Adipocyte (in vitro differentiated cells): ENCODE measurements at regions not wholly inside any gene's neighbourhood (a gene's known extent, or its start where the extent isn't known, plus 50 kb on each side); places are given as distances from the start of the nearest gene placed in this dataset.
A peak's percentile ranks its signal among the peaks of the same experiment; 100 is the strongest.
"Not testable (repeated sequence)": the region's sequence is repeated elsewhere in the genome, so short reads cannot be mapped to it uniquely, and the experiment has no call there.

Experiments used
- DNase-seq: peaks from one replicate; pipeline ENCODE4 v3.0.0-alpha.2; 2015; ENCODE audit warnings: low read depth
- H3K27me3 ChIP-seq: replicated peaks from 2 replicates; pipeline ENCODE4 v1.7.0; 2013; ENCODE audit warnings: mild to moderate bottlenecking, low read length, moderate library complexity; ENCODE audit not compliant: control insufficient read depth, insufficient read depth
- H3K36me3 ChIP-seq: 2 replicates; pipeline ENCODE4 v1.7.0; 2013; ENCODE audit warnings: low read length, mild to moderate bottlenecking, moderate library complexity; ENCODE audit not compliant: control insufficient read depth, insufficient read depth, severe bottlenecking
- H3K4me1 ChIP-seq: 2 replicates; pipeline ENCODE4 v1.7.0; 2013; ENCODE audit warnings: mild to moderate bottlenecking, low read length, moderate library complexity; ENCODE audit not compliant: control insufficient read depth, insufficient read depth
- H3K4me3 ChIP-seq: 2 replicates; pipeline ENCODE4 v1.7.0; 2013; ENCODE audit warnings: mild to moderate bottlenecking, low read length, moderate library complexity
- H3K9ac ChIP-seq: 2 replicates; pipeline ENCODE4 v1.7.0; 2013; ENCODE audit warnings: mild to moderate bottlenecking, low read length, moderate library complexity
- H3K9me3 ChIP-seq: 2 replicates; pipeline ENCODE4 v1.7.0; 2013; ENCODE audit warnings: mild to moderate bottlenecking, low read length, moderate library complexity; ENCODE audit not compliant: control insufficient read depth

GRCh38 chr17:69677130-69677529 lies 262.6 kb downstream of the MAP2K6 start:
- DNase-seq, result no peak
- peaks cover 8% of the 10 kb centered on the region for H3K4me1 ChIP-seq
- H3K27me3 ChIP-seq, result no peaks in the 10 kb centered on the region
- no peak overlapping the region for H3K4me3 ChIP-seq
- no peaks in the 10 kb centered on the region for H3K36me3 ChIP-seq
- H3K9me3 ChIP-seq, result no peaks in the 10 kb centered on the region
- no peak overlapping the region for H3K9ac ChIP-seq

GRCh38 chr17:69678206-69678605 lies 263.7 kb downstream of the MAP2K6 start:
- Histone ChIP-seq H3K4me1 (peaks cover 7% of the 10 kb centered on the region), H3K9me3 (no peaks in the 10 kb centered on the region), H3K36me3 (no peaks in the 10 kb centered on the region), H3K4me3 (no peak overlapping the region), H3K9ac (no peak overlapping the region), H3K27me3 (no peaks in the 10 kb centered on the region)
- no peak for DNase-seq

DNA sequence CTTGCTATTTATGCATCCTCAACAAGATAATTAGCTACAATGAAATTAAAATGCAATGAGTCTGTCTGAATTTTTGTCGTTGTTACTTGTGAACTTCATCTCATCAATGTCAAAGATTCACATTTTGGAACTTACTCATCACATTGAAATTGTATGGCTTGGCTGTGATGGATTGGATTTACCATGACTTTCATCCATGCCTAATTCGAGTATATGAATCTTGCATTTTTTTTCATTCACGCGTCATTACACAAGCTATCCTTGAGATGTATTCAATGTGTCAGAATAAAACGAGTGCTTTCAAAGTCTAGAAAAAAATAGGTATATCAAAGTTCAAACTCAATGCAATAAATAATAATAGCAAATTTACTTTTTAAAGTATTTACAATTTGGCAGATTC lies 265.3 kb downstream of the MAP2K6 start:
- no peaks in the 10 kb centered on the region for H3K27me3 ChIP-seq
- H3K9ac ChIP-seq, result no peak overlapping the region
- H3K9me3 ChIP-seq, result no peaks in the 10 kb centered on the region
- H3K4me3 ChIP-seq, result no peak overlapping the region
- H3K4me1 ChIP-seq, result peaks cover 5% of the 10 kb centered on the region
- no peak for DNase-seq
- no peaks in the 10 kb centered on the region for H3K36me3 ChIP-seq

- no peaks in the 10 kb centered on the region for H3K27me3 ChIP-seq
- H3K9ac ChIP-seq, result no peak overlapping the region
- no peak overlapping the region for H3K4me3 ChIP-seq
- no peak for DNase-seq
- no peaks in the 10 kb centered on the region for H3K36me3 ChIP-seq
- H3K4me1 ChIP-seq, result no peaks in the 10 kb centered on the region
- H3K9me3 ChIP-seq, result peaks cover 10% of the 10 kb centered on the region
Measured at GRCh38 chr17:69684251-69684650, 269.8 kb downstream of the MAP2K6 start.

DNA sequence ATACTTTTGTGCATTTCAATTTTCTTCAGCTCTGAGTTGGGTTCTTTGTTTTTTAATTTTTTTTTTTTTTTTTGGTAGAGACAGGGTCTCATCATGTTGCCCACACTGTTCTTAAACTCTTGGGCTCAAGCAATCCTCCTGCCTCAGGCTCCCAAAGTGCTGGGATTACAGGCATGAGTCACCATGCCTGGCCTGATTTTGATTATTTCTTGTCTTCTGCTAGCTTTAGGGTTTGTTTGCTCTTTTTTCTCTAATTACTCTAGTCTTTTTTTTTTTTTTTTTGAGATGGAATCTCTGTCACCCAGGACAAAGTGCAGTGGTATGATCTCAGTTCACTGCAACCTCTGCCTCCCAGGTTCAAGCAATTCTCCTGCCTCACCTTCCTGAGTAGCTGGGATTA lies 270.7 kb downstream of the MAP2K6 start:
- H3K9ac ChIP-seq, H3K27me3 ChIP-seq, H3K36me3 ChIP-seq, H3K4me3 ChIP-seq, H3K4me1 ChIP-seq: not testable (repeated sequence)
- peaks cover 12% of the 10 kb centered on the region for H3K9me3 ChIP-seq
- DNase-seq, result peak; percentile 31

DNA sequence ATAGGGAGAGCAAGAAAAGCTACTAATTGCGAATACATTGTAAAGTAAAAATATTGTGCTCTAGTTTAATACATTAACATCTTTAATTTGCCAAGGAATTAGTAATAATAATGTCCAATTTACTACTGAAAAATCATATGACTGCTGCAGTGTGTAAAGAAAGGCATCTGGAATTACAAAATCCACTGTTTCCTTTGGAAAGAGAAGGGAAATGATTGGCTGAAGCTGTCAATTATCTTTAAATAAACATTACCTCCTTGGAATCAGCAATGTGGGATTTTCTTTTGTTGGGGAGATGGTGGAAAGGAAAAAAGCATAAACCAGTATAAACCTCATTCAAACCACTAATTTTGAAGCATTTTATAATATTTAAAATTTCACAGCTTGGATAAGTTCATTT lies 276.0 kb downstream of the MAP2K6 start:
- H3K4me3 ChIP-seq, result no peak overlapping the region
- no peak overlapping the region for H3K9ac ChIP-seq
- no peaks in the 10 kb centered on the region for H3K27me3 ChIP-seq
- no peaks in the 10 kb centered on the region for H3K36me3 ChIP-seq
- H3K9me3 ChIP-seq, result peaks cover 12% of the 10 kb centered on the region
- H3K4me1 ChIP-seq, result peaks cover 3% of the 10 kb centered on the region
- DNase-seq, result no peak

DNA sequence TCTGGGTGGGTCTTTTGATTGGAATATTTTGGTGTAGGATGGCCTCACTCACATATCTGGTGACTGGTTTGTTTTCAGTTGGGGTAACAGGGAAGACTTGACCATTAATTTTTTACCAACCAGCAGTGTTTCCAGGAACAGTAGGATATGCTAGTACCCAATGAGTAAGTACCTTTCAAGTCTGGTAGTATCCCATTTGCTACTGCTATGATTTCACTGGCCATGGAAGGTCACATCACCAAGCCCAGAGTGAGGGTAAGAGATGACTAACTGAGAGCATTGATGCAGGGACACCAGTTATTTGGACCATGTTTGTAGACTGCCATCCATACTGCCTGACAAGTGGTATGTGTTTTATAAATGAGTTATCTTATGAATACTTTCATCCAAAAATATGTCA lies 277.7 kb downstream of the MAP2K6 start:
- H3K36me3 ChIP-seq, result no peaks in the 10 kb centered on the region
- no peak overlapping the region for H3K4me3 ChIP-seq
- no peak for DNase-seq
- peaks cover 9% of the 10 kb centered on the region for H3K4me1 ChIP-seq
- H3K27me3 ChIP-seq, result no peaks in the 10 kb centered on the region
- H3K9ac ChIP-seq, result no peak overlapping the region
- peaks cover 7% of the 10 kb centered on the region for H3K9me3 ChIP-seq

GRCh38 chr17:69695646-69696045 lies 281.1 kb downstream of the MAP2K6 start:
- no peak for DNase-seq
- Histone ChIP-seq H3K9me3 (peaks cover 8% of the 10 kb centered on the region), H3K4me1 (peaks cover 9% of the 10 kb centered on the region), H3K9ac (no peak overlapping the region), H3K36me3 (no peaks in the 10 kb centered on the region), H3K27me3 (no peaks in the 10 kb centered on the region), H3K4me3 (no peak overlapping the region)

GRCh38 chr17:69696650-69697049 lies 282.2 kb downstream of the MAP2K6 start:
- Histone ChIP-seq H3K27me3 (no peaks in the 10 kb centered on the region), H3K9me3 (peaks cover 8% of the 10 kb centered on the region), H3K9ac (no peak overlapping the region), H3K4me3 (no peak overlapping the region), H3K36me3 (no peaks in the 10 kb centered on the region), H3K4me1 (peaks cover 9% of the 10 kb centered on the region)
- DNase-seq, result no peak

GRCh38 chr17:69698352-69698751 lies 283.9 kb downstream of the MAP2K6 start:
- not testable (repeated sequence) for H3K9ac ChIP-seq, DNase-seq, H3K4me1 ChIP-seq, H3K9me3 ChIP-seq, H3K4me3 ChIP-seq, H3K27me3 ChIP-seq, H3K36me3 ChIP-seq

- Histone ChIP-seq H3K27me3 (no peaks in the 10 kb centered on the region), H3K4me1 (no peaks in the 10 kb centered on the region), H3K9me3 (peaks cover 8% of the 10 kb centered on the region), H3K36me3 (no peaks in the 10 kb centered on the region), H3K9ac (no peak overlapping the region), H3K4me3 (no peak overlapping the region)
- DNase-seq, result no peak
Measured at GRCh38 chr17:69702078-69702477, 287.6 kb downstream of the MAP2K6 start.

GRCh38 chr17:69703751-69704150 lies 289.3 kb downstream of the MAP2K6 start:
- Histone ChIP-seq H3K27me3 (no peaks in the 10 kb centered on the region), H3K9ac (no peak overlapping the region), H3K9me3 (peaks cover under 1% of the 10 kb centered on the region), H3K4me3 (no peak overlapping the region), H3K36me3 (no peaks in the 10 kb centered on the region), H3K4me1 (no peaks in the 10 kb centered on the region)
- DNase-seq, result no peak
